OCI-LY7 (cell line): ENCODE measurements at regions not wholly inside any gene's neighbourhood (a gene's known extent, or its start where the extent isn't known, plus 50 kb on each side); places are given as distances from the start of the nearest gene placed in this dataset.

Experiments
- CTCF ChIP-seq: fragments of 200-600 bp; sonication (generic); conservative IDR thresholded peaks from 2 replicates; pipeline ENCODE4 v1.5.1; 2014; ENCODE audit warnings: mild to moderate bottlenecking, antibody characterized with exemption, low read length, moderate library complexity, mixed read lengths
- EZH2phosphoT487 ChIP-seq: fragments of 200-600 bp; sonication (generic); IDR thresholded peaks from 2 replicates; pipeline ENCODE4 v1.6.1; 2018; ENCODE audit warnings: low read depth, borderline replicate concordance, mild to moderate bottlenecking, mixed run types, antibody characterized with exemption, low read length, moderate library complexity, mixed read lengths

GRCh38 chr1:116266864-116267212, 106.2 kb upstream of the ATP1A1 start:
- TF ChIP-seq CTCF, result no peak
- TF ChIP-seq EZH2phosphoT487, result no peak
